GM12891 (cell line): ENCODE measurements at regions not wholly inside any gene's neighbourhood (a gene's known extent, or its start where the extent isn't known, plus 50 kb on each side); places are given as distances from the start of the nearest gene placed in this dataset.
"Not testable (repeated sequence)": the region's sequence is repeated elsewhere in the genome, so short reads cannot be mapped to it uniquely, and the experiment has no call there.

Experiments used
- DNase-seq: peaks from one replicate; pipeline ENCODE4 v3.0.0; 2011; ENCODE audit warnings: low spot score; ENCODE audit not compliant: insufficient read length
- FAIRE-seq: peaks from 2 replicates; lab custom pipeline; 2011; peaks lifted over from hg19 to GRCh38; lab: Jason Lieb, UNC
- PAX5 ChIP-seq: IDR thresholded peaks from 2 replicates; pipeline ENCODE4 v1.6.1; 2011; ENCODE audit warnings: low read length, moderate library complexity, mild to moderate bottlenecking; ENCODE audit not compliant: insufficient read depth, severe bottlenecking
- POLR2A ChIP-seq: IDR thresholded peaks from 2 replicates; pipeline ENCODE4 v1.6.1; 2011; ENCODE audit warnings: low read depth, low read length, control low read depth
- POLR2AphosphoS5 ChIP-seq: IDR thresholded peaks from 2 replicates; pipeline ENCODE4 v1.6.1; 2011; ENCODE audit warnings: low read depth, low read length, control low read depth
- POU2F2 ChIP-seq: IDR thresholded peaks from 2 replicates; pipeline ENCODE4 v1.6.1; 2011; ENCODE audit warnings: low read depth, mild to moderate bottlenecking, control low read depth, low read length, moderate library complexity
- SPI1 ChIP-seq: IDR thresholded peaks from 2 replicates; pipeline ENCODE4 v1.6.1; 2011; ENCODE audit warnings: low read depth, low read length, control low read depth
- TAF1 ChIP-seq: IDR thresholded peaks from 2 replicates; pipeline ENCODE4 v1.6.1; 2011; ENCODE audit warnings: low read depth, low read length, control low read depth

- TF ChIP-seq SPI1 (no peak), POLR2AphosphoS5 (no peak), POLR2A (no peak), PAX5 (no peak), TAF1 (no peak)
- FAIRE-seq (no peak), DNase-seq (no peak)
These were observed 776.4 kb upstream of the AUTS2 start for GRCh38 chr7:68821846-68822245.

GRCh38 chr7:68823996-68824780, 774.1 kb upstream of the AUTS2 start:
- DNase-seq (no peak), FAIRE-seq (no peak)
- TF ChIP-seq POLR2A (no peak), PAX5 (no peak), POLR2AphosphoS5 (no peak)

- no peak for TF ChIP-seq POU2F2
- TF ChIP-seq SPI1: no peak
- no peak for TF ChIP-seq TAF1
- no peak for TF ChIP-seq POLR2AphosphoS5
- no peak for TF ChIP-seq PAX5
- no peak for TF ChIP-seq POLR2A
- no peak for DNase-seq
- FAIRE-seq: no peak
These were observed 769.7 kb upstream of the AUTS2 start for GRCh38 chr7:68828575-68828974.

- no peak for TF ChIP-seq POU2F2
- TF ChIP-seq POLR2A: no peak
- TF ChIP-seq POLR2AphosphoS5: no peak
- no peak for TF ChIP-seq PAX5
- no peak for TF ChIP-seq TAF1
- no peak for TF ChIP-seq SPI1
- DNase-seq: no peak
- no peak for FAIRE-seq
These were observed 764.9 kb upstream of the AUTS2 start for GRCh38 chr7:68833422-68833821.

- TF ChIP-seq POLR2A (no peak), TAF1 (no peak), POU2F2 (no peak), POLR2AphosphoS5 (no peak), SPI1 (no peak), PAX5 (no peak)
- FAIRE-seq (no peak), DNase-seq (no peak)
These were observed 759.3 kb upstream of the AUTS2 start for GRCh38 chr7:68839014-68839413.

GRCh38 chr7:68840991-68841390, 757.3 kb upstream of the AUTS2 start:
- FAIRE-seq (no peak), DNase-seq (no peak)

GRCh38 chr7:68843985-68844384, 754.3 kb upstream of the AUTS2 start:
- DNase-seq, FAIRE-seq: not testable (repeated sequence)

More at GRCh38 chr7:68840991-68841390, 757.3 kb upstream of the AUTS2 start:
- TF ChIP-seq POLR2A (no peak), POU2F2 (no peak), SPI1 (no peak), POLR2AphosphoS5 (no peak), PAX5 (no peak), TAF1 (no peak)

GRCh38 chr7:68846811-68847325, 751.4 kb upstream of the AUTS2 start:
- TF ChIP-seq PAX5 (no peak), POU2F2 (no peak), POLR2AphosphoS5 (no peak), SPI1 (no peak), TAF1 (no peak), POLR2A (no peak)
- DNase-seq (no peak), FAIRE-seq (no peak)

- no peak for TF ChIP-seq TAF1
- no peak for TF ChIP-seq POLR2AphosphoS5
- no peak for TF ChIP-seq POU2F2
- TF ChIP-seq PAX5: no peak
- TF ChIP-seq SPI1: no peak
- no peak for TF ChIP-seq POLR2A
- FAIRE-seq: no peak
- no peak for DNase-seq
These were observed 745.0 kb upstream of the AUTS2 start for GRCh38 chr7:68853254-68853653.

GRCh38 chr7:68857571-68857970, 740.7 kb upstream of the AUTS2 start:
- TF ChIP-seq SPI1 (no peak), POLR2AphosphoS5 (no peak), TAF1 (no peak), PAX5 (no peak), POLR2A (no peak), POU2F2 (no peak)
- no peak for DNase-seq
- FAIRE-seq: no peak
